ENCODE measurements at regions not wholly inside any gene's neighbourhood (a gene's known extent, or its start where the extent isn't known, plus 50 kb on each side); places are given as distances from the start of the nearest gene placed in this dataset.

DNA sequence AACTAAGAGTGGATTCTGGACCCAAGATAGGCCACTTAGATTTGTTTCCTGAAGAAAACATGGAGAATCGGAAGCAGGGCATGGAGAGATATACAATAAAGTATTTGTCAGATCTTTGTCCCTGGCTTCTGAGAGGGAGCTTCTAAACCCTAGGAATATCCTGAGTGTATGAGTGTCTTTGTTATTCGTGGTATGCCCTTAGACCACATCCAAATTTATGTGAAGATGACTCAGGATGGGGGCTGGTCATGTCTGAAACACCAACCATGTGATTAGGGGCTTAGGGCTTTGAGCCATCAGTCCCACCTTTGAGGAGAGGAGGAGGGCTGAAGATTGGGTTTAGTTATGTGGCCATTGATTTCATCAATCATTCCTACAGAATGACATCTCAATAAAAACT lies 69.7 kb upstream of the PLPP4 start:
- TF ChIP-seq, protein P1, sequence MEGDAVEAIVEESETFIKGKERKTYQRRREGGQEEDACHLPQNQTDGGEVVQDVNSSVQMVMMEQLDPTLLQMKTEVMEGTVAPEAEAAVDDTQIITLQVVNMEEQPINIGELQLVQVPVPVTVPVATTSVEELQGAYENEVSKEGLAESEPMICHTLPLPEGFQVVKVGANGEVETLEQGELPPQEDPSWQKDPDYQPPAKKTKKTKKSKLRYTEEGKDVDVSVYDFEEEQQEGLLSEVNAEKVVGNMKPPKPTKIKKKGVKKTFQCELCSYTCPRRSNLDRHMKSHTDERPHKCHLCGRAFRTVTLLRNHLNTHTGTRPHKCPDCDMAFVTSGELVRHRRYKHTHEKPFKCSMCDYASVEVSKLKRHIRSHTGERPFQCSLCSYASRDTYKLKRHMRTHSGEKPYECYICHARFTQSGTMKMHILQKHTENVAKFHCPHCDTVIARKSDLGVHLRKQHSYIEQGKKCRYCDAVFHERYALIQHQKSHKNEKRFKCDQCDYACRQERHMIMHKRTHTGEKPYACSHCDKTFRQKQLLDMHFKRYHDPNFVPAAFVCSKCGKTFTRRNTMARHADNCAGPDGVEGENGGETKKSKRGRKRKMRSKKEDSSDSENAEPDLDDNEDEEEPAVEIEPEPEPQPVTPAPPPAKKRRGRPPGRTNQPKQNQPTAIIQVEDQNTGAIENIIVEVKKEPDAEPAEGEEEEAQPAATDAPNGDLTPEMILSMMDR (IDR thresholded peaks at IDR 0.05) = no peak
- no peak for TF ChIP-seq EZH2 (IDR thresholded peaks at IDR 0.05; ENCODE audit: borderline replicate concordance, insufficient read depth, low read depth, low read length, poor library complexity, severe bottlenecking)
